ENCODE measurements at regions not wholly inside any gene's neighbourhood (a gene's known extent, or its start where the extent isn't known, plus 50 kb on each side); places are given as distances from the start of the nearest gene placed in this dataset.

DNA sequence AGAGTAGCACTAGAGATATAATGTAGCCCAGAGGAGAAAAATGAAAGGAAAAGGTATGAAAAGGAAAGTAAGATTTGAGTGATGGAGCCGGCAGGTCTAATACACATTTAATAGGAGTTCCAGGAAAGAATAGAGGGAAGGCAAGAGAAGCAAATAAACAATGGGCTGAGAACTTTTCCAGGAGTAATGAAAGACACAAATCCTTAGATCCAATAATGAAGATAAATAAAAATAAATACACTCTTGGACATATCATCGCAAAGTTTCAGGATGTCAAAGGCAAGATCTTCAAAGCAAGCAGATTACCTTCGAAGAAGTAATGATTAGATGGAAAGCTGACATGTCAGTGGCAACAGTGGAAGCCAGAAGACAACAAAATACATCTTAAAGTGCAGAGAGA is 102.0 kb upstream of the YWHAQ start:
- DNase-seq (ENCODE audit: low read depth) = no peak
- TF ChIP-seq, protein P1, sequence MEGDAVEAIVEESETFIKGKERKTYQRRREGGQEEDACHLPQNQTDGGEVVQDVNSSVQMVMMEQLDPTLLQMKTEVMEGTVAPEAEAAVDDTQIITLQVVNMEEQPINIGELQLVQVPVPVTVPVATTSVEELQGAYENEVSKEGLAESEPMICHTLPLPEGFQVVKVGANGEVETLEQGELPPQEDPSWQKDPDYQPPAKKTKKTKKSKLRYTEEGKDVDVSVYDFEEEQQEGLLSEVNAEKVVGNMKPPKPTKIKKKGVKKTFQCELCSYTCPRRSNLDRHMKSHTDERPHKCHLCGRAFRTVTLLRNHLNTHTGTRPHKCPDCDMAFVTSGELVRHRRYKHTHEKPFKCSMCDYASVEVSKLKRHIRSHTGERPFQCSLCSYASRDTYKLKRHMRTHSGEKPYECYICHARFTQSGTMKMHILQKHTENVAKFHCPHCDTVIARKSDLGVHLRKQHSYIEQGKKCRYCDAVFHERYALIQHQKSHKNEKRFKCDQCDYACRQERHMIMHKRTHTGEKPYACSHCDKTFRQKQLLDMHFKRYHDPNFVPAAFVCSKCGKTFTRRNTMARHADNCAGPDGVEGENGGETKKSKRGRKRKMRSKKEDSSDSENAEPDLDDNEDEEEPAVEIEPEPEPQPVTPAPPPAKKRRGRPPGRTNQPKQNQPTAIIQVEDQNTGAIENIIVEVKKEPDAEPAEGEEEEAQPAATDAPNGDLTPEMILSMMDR (conservative IDR thresholded peaks at IDR 0.05; ENCODE audit: low read depth, low read length) = no peak
- no peak overlapping the region for H3K4me3 ChIP-seq (ENCODE audit: low read length)

DNA sequence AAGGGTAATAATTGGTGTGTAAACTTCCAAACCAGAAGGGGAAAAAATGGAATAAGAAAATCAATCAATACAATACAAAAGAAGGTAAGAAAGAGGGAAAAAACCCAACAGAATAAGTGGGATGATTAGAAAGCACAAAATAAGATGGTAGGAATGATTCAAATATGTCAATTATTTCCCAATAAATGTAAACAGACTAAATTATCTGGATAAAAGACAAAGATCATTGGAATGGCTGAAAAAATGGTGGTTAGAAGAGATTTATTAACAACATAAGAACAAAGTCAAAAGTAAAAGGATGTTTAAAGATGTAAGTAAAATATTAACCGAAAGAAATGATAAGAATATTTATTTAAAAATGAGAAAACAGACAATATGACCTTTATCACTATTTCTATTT is 103.5 kb upstream of the YWHAQ start:
- TF ChIP-seq, protein P1 (conservative IDR thresholded peaks at IDR 0.05; ENCODE audit: low read depth, low read length) = no peak
- no peak for DNase-seq (ENCODE audit: low read depth)
- H3K4me3 ChIP-seq (ENCODE audit: low read length) = no peak overlapping the region

- TF ChIP-seq, protein P1 (conservative IDR thresholded peaks at IDR 0.05; ENCODE audit: low read depth, low read length) = no peak
- H3K4me3 ChIP-seq (ENCODE audit: low read length) = no peak overlapping the region
- no peak for DNase-seq (ENCODE audit: low read depth)
These were observed 104.5 kb upstream of the YWHAQ start for GRCh38 chr2:9735335-9735734.

GRCh38 chr2:9736021-9736420 is 105.2 kb upstream of the YWHAQ start:
- no peak for DNase-seq (ENCODE audit: low read depth)
- H3K4me3 ChIP-seq (ENCODE audit: low read length) = no peak overlapping the region
- TF ChIP-seq, protein P1 (conservative IDR thresholded peaks at IDR 0.05; ENCODE audit: low read depth, low read length) = no peak

DNA sequence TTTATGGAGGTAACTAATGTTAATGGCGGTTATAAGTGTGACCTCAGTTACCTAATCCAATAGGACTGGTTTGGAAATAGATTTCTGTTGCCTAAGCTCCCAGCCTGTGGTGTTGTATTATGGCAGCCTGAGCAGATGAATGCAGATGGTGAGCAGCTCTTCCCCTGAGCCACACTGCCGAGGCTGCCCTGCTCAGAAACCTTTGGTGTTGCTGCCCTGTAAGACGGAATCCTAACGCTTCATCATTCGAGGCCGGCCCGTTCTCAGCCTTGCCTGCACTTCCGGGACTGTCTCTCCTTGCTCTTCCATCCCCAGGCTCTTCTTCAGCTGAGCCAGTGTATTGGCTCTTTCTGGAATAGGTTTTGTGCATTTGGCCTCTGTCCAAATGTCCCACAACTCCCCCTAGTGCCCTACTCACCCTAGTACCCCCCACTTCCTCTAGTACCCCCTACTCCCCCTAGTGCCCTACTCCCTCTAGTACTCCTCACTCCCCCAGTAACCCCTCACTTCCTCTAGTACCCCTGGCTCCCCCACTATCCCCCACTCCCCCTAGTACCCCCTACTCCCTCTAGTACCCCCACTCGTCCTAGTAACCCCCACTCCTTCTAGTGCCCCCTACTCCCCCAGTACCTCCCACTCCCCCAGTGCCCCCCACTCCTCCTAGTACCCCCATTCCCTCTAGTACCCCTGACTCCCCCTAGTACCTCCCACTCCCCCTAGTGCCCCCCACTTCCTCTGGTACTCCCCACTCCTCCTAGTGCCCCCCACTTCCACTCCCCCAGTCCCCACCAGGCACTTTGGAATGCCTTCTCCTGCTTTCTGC is 106.0 kb upstream of the TAF1B start:
- DNase-seq (ENCODE audit: low read depth) = no peak
- TF ChIP-seq, protein P1 (conservative IDR thresholded peaks at IDR 0.05; ENCODE audit: low read depth, low read length) = peak; percentile 29
- no peak overlapping the region for H3K4me3 ChIP-seq (ENCODE audit: low read length)

GRCh38 chr2:9738062-9738461 is 105.2 kb upstream of the TAF1B start:
- no peak for DNase-seq (ENCODE audit: low read depth)
- no peak overlapping the region for H3K4me3 ChIP-seq (ENCODE audit: low read length)
- TF ChIP-seq, protein P1 (conservative IDR thresholded peaks at IDR 0.05; ENCODE audit: low read depth, low read length) = no peak
